A549 (cell line): ENCODE measurements at regions not wholly inside any gene's neighbourhood (a gene's known extent, or its start where the extent isn't known, plus 50 kb on each side); places are given as distances from the start of the nearest gene placed in this dataset.

ENCODE experiments used
- ATAC-seq, 2 experiments: fragments of 200-7000 bp in 1 of 2; fragments of >200 bp in 1 of 2; cut with Nextera tagmentation in 1 of 2; cut with Tn5 transposase in 1 of 2; 3 replicates each; pipeline versions ENCODE4 v1.8.0 to v1.9.1; 2018 to 2020; ENCODE audit warnings: mild to moderate bottlenecking in 1 of 2, moderate library complexity in 1 of 2
- CTCF ChIA-PET: fragments of 300-600 bp; sonication (Branson Sonifier 250); formaldehyde crosslinking; extraction: SDS; loops from one replicate; lab custom pipeline; 2021; ENCODE audit warnings: antibody characterized with exemption, inconsistent platforms; lab: Yijun Ruan, JAX
- POLR2A ChIA-PET: fragments of 350-600 bp; formaldehyde crosslinking; extraction: SDS; loops from one replicate; lab custom pipeline; 2021; ENCODE audit warnings: antibody characterized with exemption, inconsistent platforms; lab: Yijun Ruan, JAX
- DNase-seq, 2 experiments: peaks; one replicate each; pipeline versions ENCODE4 v3.0.0 to v3.0.0-alpha.2; 2011 to 2016; ENCODE audit warnings: low read depth in 1 of 2, low spot score in 1 of 2
- FAIRE-seq: peaks from 2 replicates; lab custom pipeline; 2011; peaks lifted over from hg19 to GRCh38; lab: Jason Lieb, UNC
- H3K27ac ChIP-seq, 2 experiments: fragments of >200 bp; sonication (Bioruptor Twin); formaldehyde crosslinking; 3 replicates each; pipeline ENCODE4 v1.5.1; 2016 to 2017
- H3K4me1 ChIP-seq: fragments of >200 bp; sonication (Bioruptor Twin); formaldehyde crosslinking; 3 replicates; pipeline ENCODE4 v1.6.1; 2016
- H3K4me2 ChIP-seq: fragments of >200 bp; sonication (Bioruptor Twin); formaldehyde crosslinking; 3 replicates; pipeline ENCODE4 v1.6.1; 2016
- H3K4me3 ChIP-seq: fragments of >200 bp; sonication (Bioruptor Twin); formaldehyde crosslinking; 3 replicates; pipeline ENCODE4 v1.5.1; 2016
- H3K9me3 ChIP-seq: fragments of >200 bp; sonication (Bioruptor Twin); formaldehyde crosslinking; 3 replicates; pipeline ENCODE4 v1.6.1; 2016
- BCL3 ChIP-seq: fragments of >200 bp; sonication (Bioruptor Twin); formaldehyde crosslinking; IDR thresholded peaks from 3 replicates; pipeline ENCODE4 v1.6.1; 2016
- BHLHE40 ChIP-seq: IDR thresholded peaks from 2 replicates; pipeline ENCODE4 v1.6.1; 2012; ENCODE audit warnings: low read depth, low read length, inconsistent platforms
- CHD4 ChIP-seq: fragments of 200-600 bp; sonication (generic); IDR thresholded peaks from 2 replicates; pipeline ENCODE4 v1.6.1; 2016; ENCODE audit warnings: antibody characterized with exemption, mild to moderate bottlenecking, borderline replicate concordance
- CTCF ChIP-seq: fragments of >200 bp; sonication (Bioruptor Twin); formaldehyde crosslinking; IDR thresholded peaks from 3 replicates; pipeline ENCODE4 v1.5.1; 2016
- EHF ChIP-seq: fragments of 250-450 bp; sonication (Bioruptor Pico); IDR thresholded peaks from 2 replicates; pipeline ENCODE4 v1.5.0; 2020; ENCODE audit warnings: mild to moderate bottlenecking
- HDAC2 ChIP-seq: fragments of 200-600 bp; sonication (generic); IDR thresholded peaks from 2 replicates; pipeline ENCODE4 v1.6.1; 2016
- HOXB13 ChIP-seq: fragments of 250-450 bp; sonication (Bioruptor Pico); IDR thresholded peaks from 2 replicates; pipeline ENCODE4 v1.5.0; 2020; ENCODE audit warnings: low read depth, mild to moderate bottlenecking, moderate library complexity
- HOXB5 ChIP-seq: fragments of 250-450 bp; sonication (Bioruptor Pico); IDR thresholded peaks from 2 replicates; pipeline ENCODE4 v1.5.0; 2020; ENCODE audit warnings: mild to moderate bottlenecking, moderate library complexity
- KDM5A ChIP-seq: fragments of 200-600 bp; sonication (generic); IDR thresholded peaks from 2 replicates; pipeline ENCODE4 v1.6.1; 2016; ENCODE audit warnings: antibody characterized with exemption, mild to moderate bottlenecking
- MAX ChIP-seq: IDR thresholded peaks from 2 replicates; pipeline ENCODE4 v1.6.1; 2012
- MYC ChIP-seq: IDR thresholded peaks from 2 replicates; pipeline ENCODE4 v1.6.1; 2012; ENCODE audit warnings: mild to moderate bottlenecking, inconsistent platforms, low read length, improper control_type of control experiment, borderline replicate concordance
- TP53 ChIP-seq: fragments of 250-450 bp; sonication (Bioruptor Pico); IDR thresholded peaks from 2 replicates; pipeline ENCODE4 v1.5.0; 2021; ENCODE audit warnings: mild to moderate bottlenecking, moderate library complexity
- ZNF302 ChIP-seq: fragments of 250-450 bp; sonication (Bioruptor Pico); IDR thresholded peaks from 2 replicates; pipeline ENCODE4 v1.9.0; 2021; ENCODE audit warnings: inconsistent platforms, mild to moderate bottlenecking, moderate library complexity
- WGBS: methylation state at CpG from one replicate; pipeline ENCODE4 v1.1.6; 2017; ENCODE audit errors: missing lambda C conversion rate; 5-methylcytosine and 5-hydroxymethylcytosine counted together
- TF ChIP-seq, protein P1 (sequence below): fragments of 150-350 bp; IDR thresholded peaks from 2 replicates; pipeline ENCODE4 v1.6.1; 2014; ENCODE audit warnings: low read depth, mild to moderate bottlenecking, low read length
- TF ChIP-seq, protein P2 (sequence below): fragments of 250-450 bp; sonication (Bioruptor Pico); IDR thresholded peaks from 2 replicates; pipeline ENCODE4 v1.5.0; 2021; ENCODE audit warnings: mild to moderate bottlenecking, moderate library complexity, borderline replicate concordance

DNA sequence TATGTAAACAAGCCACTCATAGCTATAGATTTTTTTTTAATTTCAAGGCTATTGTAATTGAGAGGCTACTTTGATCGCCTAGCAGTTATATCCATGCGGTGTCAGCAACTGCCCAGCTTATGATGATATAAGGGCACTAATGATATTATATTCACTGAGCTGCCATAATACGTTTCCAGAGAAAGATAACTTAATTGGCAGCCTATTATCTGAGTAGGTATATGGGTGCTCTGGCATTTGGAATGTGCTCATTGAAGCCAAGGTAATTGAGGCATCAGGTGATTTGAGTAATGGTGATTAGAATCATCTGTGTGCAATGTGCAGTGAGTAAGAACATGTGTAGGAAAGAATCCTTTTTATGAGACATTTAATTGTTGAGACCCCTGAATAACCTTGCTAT is 490.0 kb downstream of the CENPC start:
- TF ChIP-seq MYC, result no peak
- TF ChIP-seq, protein P1, sequence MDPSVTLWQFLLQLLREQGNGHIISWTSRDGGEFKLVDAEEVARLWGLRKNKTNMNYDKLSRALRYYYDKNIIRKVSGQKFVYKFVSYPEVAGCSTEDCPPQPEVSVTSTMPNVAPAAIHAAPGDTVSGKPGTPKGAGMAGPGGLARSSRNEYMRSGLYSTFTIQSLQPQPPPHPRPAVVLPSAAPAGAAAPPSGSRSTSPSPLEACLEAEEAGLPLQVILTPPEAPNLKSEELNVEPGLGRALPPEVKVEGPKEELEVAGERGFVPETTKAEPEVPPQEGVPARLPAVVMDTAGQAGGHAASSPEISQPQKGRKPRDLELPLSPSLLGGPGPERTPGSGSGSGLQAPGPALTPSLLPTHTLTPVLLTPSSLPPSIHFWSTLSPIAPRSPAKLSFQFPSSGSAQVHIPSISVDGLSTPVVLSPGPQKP, result no peak
- no peak for TF ChIP-seq HOXB13 (CRISPR knock-in tag)
- no peak for TF ChIP-seq MAX
- TF ChIP-seq, protein P2, sequence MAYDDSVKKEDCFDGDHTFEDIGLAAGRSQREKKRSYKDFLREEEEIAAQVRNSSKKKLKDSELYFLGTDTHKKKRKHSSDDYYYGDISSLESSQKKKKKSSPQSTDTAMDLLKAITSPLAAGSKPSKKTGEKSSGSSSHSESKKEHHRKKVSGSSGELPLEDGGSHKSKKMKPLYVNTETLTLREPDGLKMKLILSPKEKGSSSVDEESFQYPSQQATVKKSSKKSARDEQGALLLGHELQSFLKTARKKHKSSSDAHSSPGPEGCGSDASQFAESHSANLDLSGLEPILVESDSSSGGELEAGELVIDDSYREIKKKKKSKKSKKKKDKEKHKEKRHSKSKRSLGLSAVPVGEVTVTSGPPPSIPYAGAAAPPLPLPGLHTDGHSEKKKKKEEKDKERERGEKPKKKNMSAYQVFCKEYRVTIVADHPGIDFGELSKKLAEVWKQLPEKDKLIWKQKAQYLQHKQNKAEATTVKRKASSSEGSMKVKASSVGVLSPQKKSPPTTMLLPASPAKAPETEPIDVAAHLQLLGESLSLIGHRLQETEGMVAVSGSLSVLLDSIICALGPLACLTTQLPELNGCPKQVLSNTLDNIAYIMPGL, result no peak
- no peak for TF ChIP-seq EHF (CRISPR knock-in tag)
- no peak for TF ChIP-seq KDM5A
- no peak for TF ChIP-seq ZNF302 (CRISPR knock-in tag)
- TF ChIP-seq TP53 (CRISPR knock-in tag), result no peak
- TF ChIP-seq HDAC2, result no peak
- TF ChIP-seq CTCF, result no peak
- TF ChIP-seq BHLHE40, result no peak
- TF ChIP-seq HOXB5 (CRISPR knock-in tag), result no peak
- TF ChIP-seq BCL3, result no peak
- no peaks in the 10 kb centered on the region for H3K4me1 ChIP-seq
- DNase-seq (no peak), ATAC-seq (no peak), FAIRE-seq (no peak)
- H3K9me3 ChIP-seq, result no peaks in the 10 kb centered on the region
- WGBS, result 41% methylated on average over 3 of the region's 3 CpGs
- CTCF ChIA-PET, result no interaction called here
- H3K27ac ChIP-seq, result no peak overlapping the region
- no peak overlapping the region for H3K4me2 ChIP-seq
- POLR2A ChIA-PET, result no interaction called here
- H3K4me3 ChIP-seq, result no peak overlapping the region

- Histone ChIP-seq H3K4me1 (no peaks in the 10 kb centered on the region), H3K4me2 (no peak overlapping the region), H3K4me3 (no peak overlapping the region), H3K27ac (no peak overlapping the region), H3K9me3 (no peaks in the 10 kb centered on the region)
- FAIRE-seq (no peak), ATAC-seq (no peak), DNase-seq (no peak)
- ChIA-PET POLR2A (no interaction called here), CTCF (no interaction called here)
- TF ChIP-seq, protein P1, result no peak
- no peak for TF ChIP-seq CHD4
Observed at GRCh38 chr4:67054896-67055295, 490.4 kb downstream of the CENPC start.
